ENCODE measurements at regions not wholly inside any gene's neighbourhood (a gene's known extent, or its start where the extent isn't known, plus 50 kb on each side); places are given as distances from the start of the nearest gene placed in this dataset.
A peak's percentile ranks its signal among the peaks of the same experiment; 100 is the strongest.

GRCh38 chr5:43997647-43998272 lies 391.5 kb downstream of the FGF10 start:
- Histone ChIP-seq H3K18ac (ENCODE audit: low read depth in 1 of 2, low read length in 2 of 2) (no peak overlapping the region), H3K27ac (ENCODE audit: low read length, poor library complexity, severe bottlenecking) (no peak overlapping the region), H3K36me3 (ENCODE audit: control insufficient read depth in 1 of 2, insufficient read depth in 2 of 2, low read depth in 1 of 2, low read length in 2 of 2) (no peaks in the 10 kb centered on the region), H2BK5ac (ENCODE audit: low read depth, low read length, poor library complexity, severe bottlenecking) (no peak overlapping the region), H3K9me3 (ENCODE audit: control insufficient read depth, low read length) (no peaks in the 10 kb centered on the region), H2BK15ac (ENCODE audit: low read depth, poor library complexity, severe bottlenecking) (no peak overlapping the region), H2AK5ac (ENCODE audit: low read length, severe bottlenecking) (no peak overlapping the region), H3K23ac (ENCODE audit: low read length in 2 of 2) (no peak overlapping the region), H3K4me1 (ENCODE audit: control insufficient read depth, insufficient read depth, low read depth, low read length) (peaks cover 2% of the 10 kb centered on the region), H2BK120ac (ENCODE audit: low read depth, low read length) (no peak overlapping the region), H3K9ac (ENCODE audit: low read length) (peak overlapping the region; percentile 0), H3K79me1 (replicated peaks; ENCODE audit: low read length, poor library complexity, severe bottlenecking) (no peaks in the 10 kb centered on the region), H3K4ac (ENCODE audit: low read depth in 1 of 2, low read length in 2 of 2) (no peak overlapping the region), H3K14ac (ENCODE audit: low read length in 2 of 2) (no peak overlapping the region), H3K27me3 (ENCODE audit: control insufficient read depth in 1 of 2, insufficient read depth in 1 of 2, low read length in 2 of 2) (no peaks in the 10 kb centered on the region), H2BK12ac (ENCODE audit: low read length in 2 of 2) (no peak overlapping the region), H2AFZ (ENCODE audit: low read depth, low read length) (no peak overlapping the region), H3K4me2 (ENCODE audit: low read length, poor library complexity, severe bottlenecking) (no peak overlapping the region), H4K8ac (ENCODE audit: low read length) (no peak overlapping the region), H3K4me3 (ENCODE audit: insufficient read depth in 1 of 2, low read depth in 1 of 2, low read length in 2 of 2) (no peak overlapping the region), H4K91ac (ENCODE audit: low read length) (no peak overlapping the region)
- DNase-seq = peak; percentile 83
- 47% methylated on average over 5 of the region's 5 CpGs for WGBS

- no peak overlapping the region for H2AK5ac ChIP-seq (ENCODE audit: low read length, severe bottlenecking)
- no peaks in the 10 kb centered on the region for H3K79me1 ChIP-seq (replicated peaks; ENCODE audit: low read length, poor library complexity, severe bottlenecking)
- no peak for DNase-seq
- no peak overlapping the region for H3K4me3 ChIP-seq (ENCODE audit: insufficient read depth in 1 of 2, low read depth in 1 of 2, low read length in 2 of 2)
- no peak overlapping the region for H2AFZ ChIP-seq (ENCODE audit: low read depth, low read length)
- no peak overlapping the region for H3K23ac ChIP-seq (ENCODE audit: low read length in 2 of 2)
- no peak overlapping the region for H3K18ac ChIP-seq (ENCODE audit: low read depth in 1 of 2, low read length in 2 of 2)
- H3K14ac ChIP-seq (ENCODE audit: low read length in 2 of 2) = no peak overlapping the region
- WGBS = 80% methylated on average over 1 of the region's 2 CpGs
- H3K9me3 ChIP-seq (ENCODE audit: control insufficient read depth, low read length) = no peaks in the 10 kb centered on the region
- no peak overlapping the region for H3K4me2 ChIP-seq (ENCODE audit: low read length, poor library complexity, severe bottlenecking)
- no peak overlapping the region for H4K8ac ChIP-seq (ENCODE audit: low read length)
- no peak overlapping the region for H3K4ac ChIP-seq (ENCODE audit: low read depth in 1 of 2, low read length in 2 of 2)
- no peak overlapping the region for H2BK12ac ChIP-seq (ENCODE audit: low read length in 2 of 2)
- H3K4me1 ChIP-seq (ENCODE audit: control insufficient read depth, insufficient read depth, low read depth, low read length) = peaks cover 2% of the 10 kb centered on the region
- H2BK15ac ChIP-seq (ENCODE audit: low read depth, poor library complexity, severe bottlenecking) = no peak overlapping the region
- H3K27ac ChIP-seq (ENCODE audit: low read length, poor library complexity, severe bottlenecking) = no peak overlapping the region
- no peak overlapping the region for H2BK5ac ChIP-seq (ENCODE audit: low read depth, low read length, poor library complexity, severe bottlenecking)
- H2BK120ac ChIP-seq (ENCODE audit: low read depth, low read length) = no peak overlapping the region
- H3K36me3 ChIP-seq (ENCODE audit: control insufficient read depth in 1 of 2, insufficient read depth in 2 of 2, low read depth in 1 of 2, low read length in 2 of 2) = no peaks in the 10 kb centered on the region
- H4K91ac ChIP-seq (ENCODE audit: low read length) = no peak overlapping the region
- no peaks in the 10 kb centered on the region for H3K27me3 ChIP-seq (ENCODE audit: control insufficient read depth in 1 of 2, insufficient read depth in 1 of 2, low read length in 2 of 2)
- H3K9ac ChIP-seq (ENCODE audit: low read length) = no peak overlapping the region
Measured at GRCh38 chr5:43996221-43996620, 393.0 kb downstream of the FGF10 start.

- H3K9ac ChIP-seq (ENCODE audit: low read length) = no peak overlapping the region
- no peak overlapping the region for H3K27ac ChIP-seq (ENCODE audit: low read length, poor library complexity, severe bottlenecking)
- no peak overlapping the region for H3K4me2 ChIP-seq (ENCODE audit: low read length, poor library complexity, severe bottlenecking)
- no peak overlapping the region for H3K23ac ChIP-seq (ENCODE audit: low read length in 2 of 2)
- no peak overlapping the region for H2BK12ac ChIP-seq (ENCODE audit: low read length in 2 of 2)
- H2BK5ac ChIP-seq (ENCODE audit: low read depth, low read length, poor library complexity, severe bottlenecking) = no peak overlapping the region
- H4K91ac ChIP-seq (ENCODE audit: low read length) = no peak overlapping the region
- H3K18ac ChIP-seq (ENCODE audit: low read depth in 1 of 2, low read length in 2 of 2) = no peak overlapping the region
- H2AFZ ChIP-seq (ENCODE audit: low read depth, low read length) = no peak overlapping the region
- no peak overlapping the region for H2BK15ac ChIP-seq (ENCODE audit: low read depth, poor library complexity, severe bottlenecking)
- H3K79me1 ChIP-seq (replicated peaks; ENCODE audit: low read length, poor library complexity, severe bottlenecking) = no peaks in the 10 kb centered on the region
- H2BK120ac ChIP-seq (ENCODE audit: low read depth, low read length) = no peak overlapping the region
- H3K27me3 ChIP-seq (ENCODE audit: control insufficient read depth in 1 of 2, insufficient read depth in 1 of 2, low read length in 2 of 2) = no peaks in the 10 kb centered on the region
- 85% methylated on average over 3 of the region's 3 CpGs for WGBS
- H3K4ac ChIP-seq (ENCODE audit: low read depth in 1 of 2, low read length in 2 of 2) = no peak overlapping the region
- H3K14ac ChIP-seq (ENCODE audit: low read length in 2 of 2) = no peak overlapping the region
- no peak for DNase-seq
- peaks cover 2% of the 10 kb centered on the region for H3K4me1 ChIP-seq (ENCODE audit: control insufficient read depth, insufficient read depth, low read depth, low read length)
- H3K9me3 ChIP-seq (ENCODE audit: control insufficient read depth, low read length) = no peaks in the 10 kb centered on the region
- no peaks in the 10 kb centered on the region for H3K36me3 ChIP-seq (ENCODE audit: control insufficient read depth in 1 of 2, insufficient read depth in 2 of 2, low read depth in 1 of 2, low read length in 2 of 2)
- H4K8ac ChIP-seq (ENCODE audit: low read length) = no peak overlapping the region
- no peak overlapping the region for H2AK5ac ChIP-seq (ENCODE audit: low read length, severe bottlenecking)
- H3K4me3 ChIP-seq (ENCODE audit: insufficient read depth in 1 of 2, low read depth in 1 of 2, low read length in 2 of 2) = no peak overlapping the region
Measured at GRCh38 chr5:43994352-43994708, 391.4 kb downstream of the NNT start.

GRCh38 chr5:43993634-43994351 lies 390.8 kb downstream of the NNT start:
- Histone ChIP-seq H3K4ac (ENCODE audit: low read depth in 1 of 2, low read length in 2 of 2) (no peak overlapping the region), H3K4me3 (ENCODE audit: insufficient read depth in 1 of 2, low read depth in 1 of 2, low read length in 2 of 2) (no peak overlapping the region), H3K18ac (ENCODE audit: low read depth in 1 of 2, low read length in 2 of 2) (no peak overlapping the region), H3K4me2 (ENCODE audit: low read length, poor library complexity, severe bottlenecking) (no peak overlapping the region), H3K23ac (ENCODE audit: low read length in 2 of 2) (no peak overlapping the region), H3K9ac (ENCODE audit: low read length) (no peak overlapping the region), H3K9me3 (ENCODE audit: control insufficient read depth, low read length) (no peaks in the 10 kb centered on the region), H3K27ac (ENCODE audit: low read length, poor library complexity, severe bottlenecking) (no peak overlapping the region), H3K36me3 (ENCODE audit: control insufficient read depth in 1 of 2, insufficient read depth in 2 of 2, low read depth in 1 of 2, low read length in 2 of 2) (no peaks in the 10 kb centered on the region), H4K91ac (ENCODE audit: low read length) (no peak overlapping the region), H2BK120ac (ENCODE audit: low read depth, low read length) (no peak overlapping the region), H4K8ac (ENCODE audit: low read length) (no peak overlapping the region), H3K4me1 (ENCODE audit: control insufficient read depth, insufficient read depth, low read depth, low read length) (peaks cover 2% of the 10 kb centered on the region), H2BK5ac (ENCODE audit: low read depth, low read length, poor library complexity, severe bottlenecking) (no peak overlapping the region), H2BK12ac (ENCODE audit: low read length in 2 of 2) (no peak overlapping the region), H2AFZ (ENCODE audit: low read depth, low read length) (no peak overlapping the region), H2AK5ac (ENCODE audit: low read length, severe bottlenecking) (no peak overlapping the region), H3K79me1 (replicated peaks; ENCODE audit: low read length, poor library complexity, severe bottlenecking) (no peaks in the 10 kb centered on the region), H2BK15ac (ENCODE audit: low read depth, poor library complexity, severe bottlenecking) (no peak overlapping the region), H3K27me3 (ENCODE audit: control insufficient read depth in 1 of 2, insufficient read depth in 1 of 2, low read length in 2 of 2) (no peaks in the 10 kb centered on the region), H3K14ac (ENCODE audit: low read length in 2 of 2) (no peak overlapping the region)
- WGBS = 85% methylated on average over 8 of the region's 9 CpGs
- DNase-seq = no peak
